Activated T-cell treated with anti-CD3 and anti-CD28 coated beads for 48 hours (primary cell): ENCODE measurements at regions not wholly inside any gene's neighbourhood (a gene's known extent, or its start where the extent isn't known, plus 50 kb on each side); places are given as distances from the start of the nearest gene placed in this dataset.

Experiments used
- DNase-seq: peaks from one replicate; pipeline ENCODE4 v3.0.0-alpha.2; 2020; ENCODE audit warnings: low read depth

DNA sequence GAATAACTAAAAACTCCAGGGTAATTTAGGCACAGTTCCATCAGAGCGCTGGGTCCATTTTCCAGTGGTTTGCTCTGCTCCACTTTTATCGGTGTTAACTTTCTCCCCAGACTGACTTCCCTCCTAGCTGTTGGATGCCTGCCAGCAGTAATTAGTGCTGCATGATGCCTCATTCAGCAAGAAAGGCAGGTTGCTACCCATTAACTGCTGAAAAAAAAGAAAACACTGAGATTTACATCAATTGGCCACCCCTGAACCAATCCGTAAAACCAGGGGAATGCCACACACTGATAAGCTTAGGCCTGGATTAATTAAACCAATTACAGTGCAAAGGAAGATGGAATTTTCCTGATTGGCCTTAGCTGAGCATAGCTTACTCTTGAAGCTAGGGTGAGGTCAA lies 182.4 kb upstream of the CXXC4 start:
- no peak for DNase-seq

DNA sequence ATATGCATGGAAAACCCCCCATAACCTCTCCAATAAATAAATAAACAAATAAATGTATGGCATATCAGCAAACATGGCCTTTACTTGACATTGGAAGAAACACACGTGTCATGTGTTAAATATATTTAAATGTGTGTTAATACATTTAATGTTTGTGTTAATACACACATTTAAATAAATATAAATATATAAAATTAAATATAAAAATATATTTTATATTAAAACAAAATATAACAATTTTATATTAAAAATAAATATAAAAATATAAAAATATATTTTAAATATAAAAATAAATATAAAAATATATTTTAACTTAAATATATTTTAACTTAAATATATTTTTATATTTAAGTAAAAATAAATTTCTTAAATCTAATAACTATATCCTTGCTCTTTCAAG lies 187.6 kb upstream of the CXXC4 start:
- DNase-seq: no peak

DNA sequence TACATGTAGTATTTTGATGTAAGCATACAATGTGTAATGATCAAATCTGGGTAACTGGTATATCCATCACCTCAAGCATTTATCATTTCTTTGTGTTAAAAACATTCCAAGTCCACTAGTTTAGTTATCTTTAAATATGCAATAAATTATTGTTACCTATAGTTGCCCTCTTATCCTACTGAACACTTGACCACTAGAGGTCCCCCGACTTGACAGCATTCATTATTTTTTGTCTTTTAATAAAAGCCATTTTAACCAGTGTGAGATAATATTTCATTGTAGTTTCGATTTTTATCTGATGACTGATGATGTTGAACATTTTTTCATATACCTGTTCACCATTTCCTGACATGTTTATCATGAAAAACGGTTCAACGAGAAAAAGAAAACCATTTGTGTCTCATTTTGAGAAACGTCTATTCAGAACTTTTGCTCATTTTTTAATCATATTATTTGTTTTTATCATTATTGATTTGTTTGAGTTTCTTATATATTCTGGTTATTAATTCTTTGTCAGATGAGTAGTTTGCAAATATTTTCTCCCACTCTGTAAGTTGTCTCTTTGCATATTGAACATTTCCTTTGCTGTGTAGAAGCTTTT lies 199.0 kb upstream of the CXXC4 start:
- no peak for DNase-seq

DNA sequence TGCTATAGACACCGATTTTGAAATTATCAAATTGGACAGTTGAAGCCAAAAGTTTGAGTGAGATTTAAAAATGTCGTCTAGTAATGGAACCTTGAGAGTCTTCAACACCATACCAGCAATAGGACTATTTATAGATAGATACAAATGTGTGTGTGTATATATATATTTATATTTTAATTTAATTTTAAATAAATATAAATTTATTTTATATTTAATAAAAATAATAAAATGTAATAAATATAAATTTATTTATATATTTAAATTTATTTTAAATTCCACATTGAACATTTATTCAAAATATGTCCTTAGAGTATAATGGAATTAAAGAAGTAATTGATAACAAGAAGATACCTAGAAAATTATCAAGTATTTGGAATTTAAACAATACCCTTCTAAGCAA lies 221.9 kb upstream of the CXXC4 start:
- DNase-seq: no peak

DNA sequence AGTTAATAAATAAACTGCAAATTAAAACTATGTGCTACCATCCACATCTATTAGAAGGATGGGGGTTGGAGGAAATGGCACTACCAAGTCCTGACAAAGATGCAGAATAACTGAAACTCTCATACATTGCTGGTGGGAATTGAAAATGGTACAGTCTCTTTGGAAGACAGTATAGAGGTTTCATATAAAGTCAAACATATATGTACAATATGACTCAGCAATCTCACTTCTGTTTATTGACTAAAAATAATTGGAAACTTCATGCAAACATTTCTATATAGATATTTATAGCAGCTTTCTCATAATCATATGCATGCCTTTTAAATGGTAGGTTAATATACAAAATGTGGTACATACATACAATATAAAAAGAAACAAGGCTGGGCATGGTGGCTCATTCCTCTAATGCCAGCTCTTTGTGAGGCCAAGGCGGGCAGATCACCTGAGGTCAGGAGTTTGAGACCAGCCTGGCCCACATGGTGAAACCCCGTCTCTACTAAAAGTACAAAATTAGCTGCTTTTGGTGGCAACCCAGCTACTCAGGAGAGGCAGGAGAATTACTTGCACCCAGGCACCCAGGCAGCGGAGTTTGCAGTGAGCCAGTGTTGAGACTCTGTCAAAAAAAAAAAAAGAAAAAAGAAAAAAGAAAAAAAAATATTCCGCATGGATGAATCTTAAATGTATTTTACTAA lies 225.0 kb upstream of the CXXC4 start:
- no peak for DNase-seq

DNA sequence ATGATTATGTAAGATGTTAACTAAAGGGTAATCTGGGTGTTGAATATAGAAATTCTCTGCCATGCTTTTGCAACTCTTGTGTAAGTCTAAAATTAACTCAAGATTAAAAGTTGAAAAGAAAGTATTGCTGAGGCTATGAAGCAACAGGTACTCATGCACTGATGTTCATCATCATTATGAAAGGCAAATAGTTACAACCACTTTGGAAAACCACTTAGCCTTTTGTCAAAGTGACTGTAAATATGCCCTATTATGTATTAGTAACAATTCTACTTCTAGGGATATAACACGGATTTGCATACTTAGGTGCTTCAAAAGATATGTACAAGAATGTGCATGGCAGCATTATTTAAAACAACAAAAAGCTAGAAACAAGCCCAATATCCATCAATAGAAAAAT lies 227.8 kb upstream of the CXXC4 start:
- DNase-seq: no peak

DNA sequence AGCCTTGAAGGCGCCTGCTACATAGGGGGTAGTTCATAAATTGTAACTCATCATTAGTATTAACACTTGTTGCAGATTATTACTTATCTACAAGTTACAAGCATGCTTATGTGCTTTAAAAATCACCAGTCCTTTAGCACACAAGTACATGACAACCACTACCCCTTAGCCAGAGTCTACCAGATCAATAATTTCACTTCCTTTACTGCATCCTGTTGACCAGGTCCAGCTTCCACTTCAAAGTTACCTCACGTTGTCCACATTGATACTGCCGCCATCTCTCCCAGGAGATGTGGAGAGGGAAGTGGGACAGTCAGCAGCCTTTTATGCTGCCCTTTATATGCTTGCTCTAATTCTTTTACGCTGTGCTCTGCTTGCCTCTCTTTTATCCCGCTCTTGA lies 231.3 kb upstream of the CXXC4 start:
- DNase-seq: no peak

DNA sequence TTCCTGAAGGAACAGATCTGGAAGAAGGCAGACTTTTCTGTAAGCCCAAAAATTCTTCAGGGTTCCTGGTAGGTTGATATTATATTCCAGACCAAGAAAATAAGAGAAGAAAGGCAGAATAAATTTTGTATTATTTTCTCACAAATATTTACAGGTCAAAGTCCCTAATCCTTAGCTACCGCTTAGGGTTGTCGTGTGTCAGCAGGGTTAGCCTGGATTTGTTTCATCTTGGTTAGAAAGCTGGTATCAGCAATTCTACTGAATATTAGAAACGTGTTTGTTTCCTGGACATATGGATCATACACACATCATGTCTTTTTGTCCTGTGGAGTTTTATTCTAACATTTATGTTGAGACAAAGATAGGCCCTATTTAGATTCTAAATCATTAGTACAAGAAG lies 232.9 kb upstream of the CXXC4 start:
- DNase-seq: no peak

DNA sequence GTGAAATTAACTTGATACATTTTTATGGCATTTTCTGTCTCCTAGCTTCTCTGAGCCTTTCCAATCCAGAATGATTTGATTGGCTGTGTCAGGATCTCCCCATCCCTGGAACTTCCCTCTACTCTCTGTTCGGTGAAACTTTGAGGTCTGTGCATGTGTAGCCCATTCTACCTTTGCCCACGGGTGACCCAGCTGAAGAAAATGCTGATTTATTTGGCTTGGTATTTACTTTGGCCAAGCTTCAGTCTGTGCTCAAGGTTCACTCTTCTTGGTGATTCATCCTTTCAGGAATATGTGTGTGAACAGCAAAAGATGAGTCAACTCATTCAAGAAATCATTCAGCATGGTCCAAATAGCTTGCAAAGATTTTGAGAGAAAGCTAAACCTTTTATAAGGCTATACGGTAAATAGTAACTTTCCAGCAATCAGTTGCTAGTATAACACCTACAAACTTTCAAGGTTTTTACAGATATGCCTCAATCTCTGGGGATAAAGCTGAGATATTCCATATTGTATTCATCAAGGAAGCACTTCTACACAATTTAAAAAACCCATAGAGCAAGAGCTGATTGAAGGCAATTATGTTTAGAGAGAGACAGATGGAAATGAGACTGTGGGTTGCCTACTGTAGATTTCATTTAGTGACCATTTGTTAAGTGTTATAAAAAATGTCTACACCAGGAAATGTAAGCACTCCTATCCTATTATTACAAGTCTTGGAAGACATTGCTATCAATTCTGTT lies 233.9 kb upstream of the CXXC4 start:
- no peak for DNase-seq

DNA sequence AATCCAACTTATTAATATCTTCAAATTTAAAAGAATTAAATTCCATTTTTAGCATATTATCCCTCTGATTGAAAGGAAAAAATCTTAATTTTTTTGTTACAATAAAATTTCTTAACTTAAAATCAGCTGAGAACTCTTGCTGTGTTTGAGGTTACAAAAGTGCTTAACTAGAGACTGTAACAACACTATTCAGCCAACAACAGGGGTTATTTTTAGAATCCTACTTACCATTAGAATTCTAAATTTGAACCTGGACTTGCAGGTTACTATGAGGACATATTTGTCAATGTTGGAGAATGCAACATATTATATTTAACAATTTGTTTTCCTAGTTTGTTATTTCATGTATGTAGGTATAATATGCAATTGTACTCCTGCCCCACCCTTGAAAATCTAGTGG lies 238.1 kb upstream of the CXXC4 start:
- no peak for DNase-seq

DNA sequence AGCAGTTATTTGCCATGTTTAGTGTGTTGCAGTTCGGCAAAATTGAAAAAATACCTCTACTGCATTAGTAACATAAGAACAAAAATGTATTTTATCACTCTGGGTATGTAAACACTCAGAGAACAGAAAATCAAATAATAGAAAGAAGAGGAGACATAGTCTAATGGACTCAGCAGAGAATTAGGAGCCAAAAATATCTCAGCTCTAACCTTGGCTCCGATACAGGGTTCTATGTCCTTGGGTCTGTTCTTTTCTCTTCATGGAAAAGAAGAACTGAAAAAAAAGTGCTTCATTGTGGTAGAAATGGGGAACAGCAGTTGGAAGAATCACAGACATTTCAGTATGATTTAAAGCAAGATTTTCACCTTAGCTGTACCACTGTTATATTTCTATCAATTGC lies 240.5 kb upstream of the CXXC4 start:
- DNase-seq: no peak

DNA sequence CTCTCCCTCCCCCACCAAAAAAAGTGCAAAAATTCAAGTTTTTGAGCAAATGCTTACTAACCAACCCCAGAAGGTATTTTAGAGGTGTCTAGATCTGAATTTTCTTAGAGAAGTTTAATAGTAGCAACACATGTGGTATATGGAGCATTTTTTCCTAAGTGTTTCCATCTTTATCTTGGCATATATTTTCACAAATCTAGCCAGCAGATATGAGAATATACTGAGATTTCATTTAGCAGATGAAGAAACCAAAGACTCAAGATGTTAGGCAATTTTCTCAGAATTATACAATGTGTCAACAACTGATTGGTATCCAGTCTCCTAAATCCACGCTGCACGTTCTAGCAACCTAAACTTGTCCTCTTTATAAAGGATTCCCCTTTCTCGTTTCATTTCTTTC lies 245.5 kb upstream of the CXXC4 start:
- no peak for DNase-seq

DNA sequence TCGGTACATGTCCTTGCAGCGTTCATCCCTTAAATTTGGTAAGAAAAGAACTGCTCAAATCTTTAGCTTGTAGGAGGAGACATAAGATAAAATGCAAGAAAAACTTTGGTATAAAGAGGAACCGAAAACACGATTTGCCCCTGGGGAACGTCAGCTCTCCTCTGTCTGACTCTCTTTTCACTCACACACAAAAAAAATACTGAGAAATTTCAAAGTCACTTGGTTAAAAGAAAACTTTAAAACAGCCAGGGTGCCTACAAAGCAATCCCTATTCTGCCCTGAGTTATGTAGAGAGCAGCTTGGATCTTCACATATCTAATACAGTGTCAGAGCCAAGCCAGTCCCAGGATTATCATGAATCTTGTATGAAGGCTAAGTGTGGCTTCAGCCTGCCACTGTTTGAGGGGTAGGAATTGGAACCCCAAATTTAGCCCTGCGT lies 248.5 kb upstream of the CXXC4 start:
- DNase-seq: no peak

DNA sequence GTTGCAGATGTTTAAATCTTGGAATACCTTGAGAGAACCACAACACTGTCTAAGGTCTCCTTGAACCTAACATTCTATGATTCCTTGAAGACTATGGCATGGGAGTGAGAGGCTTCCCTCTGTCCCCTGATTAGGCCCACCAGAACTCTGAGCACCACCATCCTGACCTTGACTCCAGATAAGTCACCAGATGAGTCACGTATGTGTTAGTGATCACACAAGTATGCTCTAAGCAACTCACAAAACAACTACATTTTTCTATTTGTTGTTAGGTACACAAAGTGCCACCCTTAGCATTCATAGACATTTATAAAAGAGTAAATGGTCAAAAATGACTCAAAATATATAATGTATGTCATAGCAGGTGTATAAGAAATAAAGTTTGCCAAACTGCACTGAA lies 252.9 kb upstream of the CXXC4 start:
- DNase-seq: no peak

DNA sequence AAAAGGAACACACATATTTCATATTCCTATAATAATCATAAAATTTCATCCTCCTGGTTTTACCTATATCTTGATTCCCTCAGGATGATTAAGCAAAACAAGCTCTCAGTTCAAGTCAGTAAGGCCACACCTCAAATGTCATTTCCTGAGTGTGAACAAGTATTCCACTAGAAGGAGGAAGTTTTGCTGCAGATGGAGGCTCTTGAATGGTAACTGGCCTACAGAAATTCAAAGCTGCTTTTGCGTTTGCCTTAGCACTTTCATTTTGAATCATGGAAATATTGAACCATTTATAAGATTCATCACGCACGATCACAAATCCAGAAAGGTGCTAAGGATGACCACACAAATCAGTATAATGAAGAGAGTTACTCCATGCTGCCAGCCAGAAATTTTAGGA lies 254.4 kb upstream of the CXXC4 start:
- DNase-seq: no peak

DNA sequence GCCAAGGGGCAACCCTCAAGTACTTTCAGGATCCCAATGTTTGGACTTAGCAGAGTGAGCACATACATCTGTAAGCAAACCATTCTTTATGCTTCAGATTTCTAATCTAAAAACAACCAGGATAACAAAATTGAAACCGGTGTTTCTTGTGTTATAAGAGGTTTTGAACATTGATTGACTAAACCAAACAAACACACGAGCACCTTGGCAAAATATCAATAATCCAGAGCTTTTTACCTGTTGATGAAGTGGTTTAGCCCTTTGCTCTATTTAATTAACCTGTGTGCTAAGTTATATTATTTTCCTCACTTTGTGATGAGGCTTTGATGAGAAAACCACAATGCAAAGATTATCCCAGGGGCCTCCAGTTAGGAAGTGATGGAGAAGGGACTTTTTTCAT lies 255.3 kb upstream of the CXXC4 start:
- no peak for DNase-seq

DNA sequence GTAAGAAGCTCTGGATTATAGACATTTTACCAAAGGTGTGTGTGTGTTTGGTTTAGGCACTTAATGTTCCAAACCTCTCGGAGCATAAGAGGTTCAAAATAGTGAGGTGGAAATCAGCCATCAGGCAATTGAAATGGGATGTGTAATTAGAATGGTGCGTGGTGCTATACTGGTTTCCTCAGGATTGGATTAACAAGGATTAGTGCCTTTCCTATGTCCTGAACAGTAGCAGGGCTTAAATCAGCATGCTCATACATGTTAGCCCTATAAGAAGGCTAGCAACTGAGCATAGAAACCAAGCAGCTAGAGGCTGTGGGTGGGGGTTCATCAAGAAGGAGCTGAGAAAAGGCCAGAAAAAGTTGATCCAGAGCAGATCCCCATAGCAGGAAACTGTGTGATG lies 256.8 kb upstream of the CXXC4 start:
- DNase-seq: no peak

DNA sequence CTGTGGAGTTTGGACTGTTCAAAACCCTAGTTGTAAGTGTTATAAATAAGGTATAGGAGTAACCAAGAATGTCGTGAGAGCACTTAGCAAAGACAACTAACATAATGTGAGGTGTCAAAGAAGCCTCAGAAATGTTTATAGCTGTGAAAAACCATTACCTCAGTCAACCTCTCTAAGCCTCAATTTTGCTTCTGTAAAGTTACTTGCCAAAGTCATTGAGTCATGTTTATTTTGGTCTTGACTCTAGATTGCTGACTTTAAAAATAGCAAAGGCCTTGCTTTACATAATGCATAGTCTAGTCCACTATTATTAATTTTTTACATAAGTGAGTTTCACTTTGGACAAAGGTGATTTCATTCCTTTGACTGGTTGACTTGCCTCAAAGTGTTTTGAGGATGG lies 257.6 kb upstream of the CXXC4 start:
- no peak for DNase-seq

DNA sequence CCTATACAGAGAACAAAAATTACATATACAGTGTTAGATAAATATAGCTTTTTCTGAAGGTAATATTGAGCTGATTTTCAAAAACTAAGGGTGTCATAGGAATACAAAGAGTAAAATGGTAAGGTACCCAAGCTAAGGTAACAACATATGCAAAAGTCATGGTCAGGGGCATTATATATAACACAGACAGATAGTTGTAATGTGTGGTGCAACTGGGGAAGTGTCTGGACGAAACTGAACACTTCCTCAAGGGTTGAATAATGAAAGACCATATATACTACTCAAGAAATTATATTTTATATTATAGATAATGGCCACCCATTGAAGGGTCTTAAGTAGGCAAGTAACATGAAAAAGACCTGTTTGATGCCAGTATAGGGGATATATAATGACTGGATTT lies 262.1 kb upstream of the CXXC4 start:
- DNase-seq: no peak

DNA sequence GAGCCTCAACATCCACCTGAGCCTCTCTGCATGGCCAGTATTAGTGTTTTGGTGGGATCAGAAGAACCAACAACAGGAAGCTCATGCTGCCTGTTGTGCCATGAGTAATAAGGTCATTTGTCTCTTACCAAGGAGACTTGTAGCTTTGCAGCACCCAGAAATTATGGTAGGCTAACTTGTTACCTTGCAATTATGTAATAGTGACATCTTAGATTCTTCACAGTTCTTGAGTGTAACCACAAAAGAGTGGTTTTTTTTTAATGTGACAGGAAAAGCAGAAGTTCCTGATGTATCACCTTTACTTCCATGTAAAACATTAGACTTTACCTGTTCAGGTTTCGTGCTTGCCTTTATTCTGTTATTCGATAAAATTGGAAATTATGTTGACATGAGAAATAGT lies 263.9 kb upstream of the CXXC4 start:
- DNase-seq: no peak

DNA sequence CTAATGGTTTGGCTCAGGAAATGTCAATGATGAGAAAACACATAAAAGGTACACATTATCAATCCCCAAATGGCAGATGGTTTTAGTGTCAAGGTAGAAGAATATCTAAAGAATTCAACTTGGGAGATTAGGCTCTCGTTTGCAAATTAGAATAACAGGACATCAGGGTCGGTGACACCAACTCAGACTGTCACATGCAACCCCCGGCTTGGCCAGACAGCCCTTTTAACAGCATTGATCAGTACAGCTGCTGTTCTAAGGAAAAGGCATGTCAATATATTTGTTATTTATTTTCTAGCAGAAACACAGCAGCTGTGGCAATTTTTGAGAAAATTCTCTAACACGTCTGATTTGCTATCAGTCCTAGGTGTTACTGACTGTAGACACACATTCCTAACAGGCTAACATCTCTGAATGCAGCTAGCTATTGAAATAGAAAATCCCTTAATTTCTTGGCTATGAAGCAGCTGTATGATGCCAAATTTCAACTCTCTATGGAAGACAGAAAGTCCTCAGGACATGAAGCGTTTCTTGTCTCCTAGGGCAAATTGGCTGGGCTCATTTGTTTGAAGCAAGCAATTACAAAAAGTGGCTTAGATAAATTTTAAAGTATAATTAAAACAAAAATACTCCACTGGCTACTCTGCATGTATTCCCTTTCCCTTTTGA lies 269.0 kb upstream of the CXXC4 start:
- no peak for DNase-seq

DNA sequence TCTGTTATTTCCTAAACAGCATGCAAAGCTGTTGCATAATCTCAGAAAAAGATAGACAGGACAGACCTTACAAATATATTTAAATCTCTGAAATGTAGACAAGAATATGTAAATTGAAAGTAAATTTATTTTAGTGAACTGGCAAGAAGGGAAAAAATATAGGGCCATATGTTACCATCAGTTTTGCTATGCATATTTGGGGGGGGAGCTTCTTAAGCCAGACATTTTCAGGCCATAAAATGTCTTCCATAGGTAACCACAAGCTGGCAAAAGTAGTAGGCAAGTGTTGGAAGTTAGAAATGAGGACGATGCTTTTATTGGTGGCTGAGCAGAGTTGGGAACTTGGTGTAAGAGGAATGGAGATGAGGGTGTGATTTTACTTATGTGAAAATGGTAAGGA lies 272.0 kb upstream of the CXXC4 start:
- DNase-seq: no peak

DNA sequence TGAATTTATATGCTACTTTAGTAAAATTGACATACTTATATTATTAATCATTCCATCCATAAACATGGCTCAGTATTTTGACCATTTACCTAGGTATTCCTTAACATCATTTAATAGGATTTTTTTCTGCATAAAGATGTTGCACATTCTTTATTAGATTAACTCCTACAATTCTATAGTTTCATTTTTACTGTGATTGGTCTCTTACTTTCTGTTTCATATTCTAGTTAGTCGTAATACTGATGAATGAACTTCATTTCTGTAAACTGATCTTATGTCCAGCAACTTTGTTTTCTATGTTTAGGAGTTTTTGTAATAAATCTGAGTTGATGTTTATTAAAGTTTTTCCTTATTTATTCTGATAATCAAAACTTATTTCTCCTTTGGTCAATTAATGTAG lies 278.2 kb upstream of the CXXC4 start:
- DNase-seq: no peak
